ENCODE measurements at regions not wholly inside any gene's neighbourhood (a gene's known extent, or its start where the extent isn't known, plus 50 kb on each side); places are given as distances from the start of the nearest gene placed in this dataset.

DNA sequence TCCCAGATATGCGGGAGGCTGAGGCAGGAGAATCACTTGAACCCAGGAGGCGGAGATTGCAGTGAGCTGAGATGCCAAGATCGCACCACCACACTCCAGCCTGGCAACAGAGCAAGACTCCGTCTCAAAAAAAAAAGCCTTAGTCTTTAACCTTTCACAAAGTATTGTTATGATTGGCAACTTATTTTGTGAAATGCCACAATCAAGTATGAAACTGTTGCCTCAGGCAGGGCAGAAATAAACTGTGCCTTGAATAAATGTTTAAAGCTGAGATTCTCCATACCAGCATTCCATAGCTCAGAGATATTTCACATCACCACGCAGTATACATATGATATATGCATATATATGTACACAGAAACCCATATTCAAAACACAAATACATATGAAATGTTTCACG lies 120.1 kb upstream of the CCDC28A start (continued):
- no peak for TF ChIP-seq FOSL1 (CRISPR knock-in tag; IDR thresholded peaks at IDR 0.05; ENCODE audit: borderline replicate concordance)
- no peak for TF ChIP-seq U2AF2 (IDR thresholded peaks at IDR 0.05; ENCODE audit: low read depth, low read length)
- no peak for TF ChIP-seq LCORL (IDR thresholded peaks at IDR 0.05)
- no peak for TF ChIP-seq LCORL (CRISPR knock-in tag; IDR thresholded peaks at IDR 0.05)
- no peak for TF ChIP-seq ZNF451 (CRISPR knock-in tag; IDR thresholded peaks at IDR 0.05)
- TF ChIP-seq, protein P1, sequence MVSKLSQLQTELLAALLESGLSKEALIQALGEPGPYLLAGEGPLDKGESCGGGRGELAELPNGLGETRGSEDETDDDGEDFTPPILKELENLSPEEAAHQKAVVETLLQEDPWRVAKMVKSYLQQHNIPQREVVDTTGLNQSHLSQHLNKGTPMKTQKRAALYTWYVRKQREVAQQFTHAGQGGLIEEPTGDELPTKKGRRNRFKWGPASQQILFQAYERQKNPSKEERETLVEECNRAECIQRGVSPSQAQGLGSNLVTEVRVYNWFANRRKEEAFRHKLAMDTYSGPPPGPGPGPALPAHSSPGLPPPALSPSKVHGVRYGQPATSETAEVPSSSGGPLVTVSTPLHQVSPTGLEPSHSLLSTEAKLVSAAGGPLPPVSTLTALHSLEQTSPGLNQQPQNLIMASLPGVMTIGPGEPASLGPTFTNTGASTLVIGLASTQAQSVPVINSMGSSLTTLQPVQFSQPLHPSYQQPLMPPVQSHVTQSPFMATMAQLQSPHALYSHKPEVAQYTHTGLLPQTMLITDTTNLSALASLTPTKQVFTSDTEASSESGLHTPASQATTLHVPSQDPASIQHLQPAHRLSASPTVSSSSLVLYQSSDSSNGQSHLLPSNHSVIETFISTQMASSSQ (IDR thresholded peaks at IDR 0.05; ENCODE audit: low read depth), result no peak
- TF ChIP-seq, protein P1 (CRISPR knock-in tag; IDR thresholded peaks at IDR 0.05; ENCODE audit: borderline replicate concordance), result no peak
- no peak for TF ChIP-seq MYC (CRISPR knock-in tag; IDR thresholded peaks at IDR 0.05; ENCODE audit: borderline replicate concordance)
- TF ChIP-seq, protein P2, sequence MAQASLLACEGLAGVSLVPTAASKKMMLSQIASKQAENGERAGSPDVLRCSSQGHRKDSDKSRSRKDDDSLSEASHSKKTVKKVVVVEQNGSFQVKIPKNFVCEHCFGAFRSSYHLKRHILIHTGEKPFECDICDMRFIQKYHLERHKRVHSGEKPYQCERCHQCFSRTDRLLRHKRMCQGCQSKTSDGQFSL (CRISPR knock-in tag; IDR thresholded peaks at IDR 0.05), result no peak
